IMR-90 (cell line): ENCODE measurements at regions not wholly inside any gene's neighbourhood (a gene's known extent, or its start where the extent isn't known, plus 50 kb on each side); places are given as distances from the start of the nearest gene placed in this dataset.

ENCODE experiments used
- ATAC-seq: fragments of 200-7000 bp; cut with Tn5 transposase; 2 replicates; pipeline ENCODE4 v1.9.1; 2020; ENCODE audit warnings: low read depth, mild to moderate bottlenecking, moderate library complexity
- BruUV-seq: library from RNA; stranded (reverse); fragments of 400-500 nt; replicated peaks from 2 replicates; lab custom pipeline; 2021; lab: Mats Ljungman, UMichigan
- CTCF ChIA-PET: fragments of 300-600 bp; formaldehyde crosslinking; extraction: SDS; loops from one replicate; lab custom pipeline; 2021; ENCODE audit warnings: antibody characterized with exemption; lab: Yijun Ruan, JAX
- POLR2A ChIA-PET: fragments of 300-600 bp; sonication (Branson Sonifier 250); formaldehyde crosslinking; loops from one replicate; lab custom pipeline; 2022; ENCODE audit warnings: antibody characterized with exemption; ENCODE audit not compliant: unreplicated experiment; lab: Charles Lee
- DNase-seq: peaks from one replicate; pipeline ENCODE4 v3.0.0; 2013
- H2AFZ ChIP-seq: replicated peaks from 2 replicates; pipeline ENCODE3; 2013; ENCODE audit warnings: low read length, mild to moderate bottlenecking; ENCODE audit not compliant: poor library complexity
- H2AK5ac ChIP-seq: 2 replicates; pipeline ENCODE4 v1.6.1; 2013; ENCODE audit warnings: low read depth, low read length, inconsistent platforms
- H2AK9ac ChIP-seq: replicated peaks from 2 replicates; pipeline ENCODE3; 2013; ENCODE audit warnings: mild to moderate bottlenecking, low read depth, low read length, moderate library complexity; ENCODE audit not compliant: poor library complexity
- H2BK120ac ChIP-seq: 2 replicates; pipeline ENCODE4 v1.6.1; 2013; ENCODE audit warnings: low read depth, low read length, inconsistent platforms
- H2BK15ac ChIP-seq: 3 replicates; pipeline ENCODE4 v1.6.1; 2013; ENCODE audit warnings: low read depth, low read length, inconsistent platforms
- H2BK20ac ChIP-seq: 2 replicates; pipeline ENCODE4 v1.6.1; 2013; ENCODE audit warnings: low read depth, mild to moderate bottlenecking, inconsistent platforms, low read length, moderate library complexity
- H2BK5ac ChIP-seq: 2 replicates; pipeline ENCODE4 v1.6.1; 2013; ENCODE audit warnings: mild to moderate bottlenecking, low read depth, low read length, inconsistent platforms; ENCODE audit not compliant: poor library complexity, severe bottlenecking
- H3K14ac ChIP-seq: replicated peaks from 2 replicates; pipeline ENCODE4 v1.6.1; 2013; ENCODE audit warnings: low read depth, low read length, inconsistent platforms
- H3K18ac ChIP-seq: 2 replicates; pipeline ENCODE4 v1.6.1; 2013; ENCODE audit warnings: low read depth, low read length, control low read depth
- H3K23ac ChIP-seq: 2 replicates; pipeline ENCODE4 v1.6.1; 2013; ENCODE audit warnings: low read depth, low read length, inconsistent platforms
- H3K27ac ChIP-seq: 2 replicates; pipeline ENCODE4 v1.5.1; 2013; ENCODE audit warnings: mild to moderate bottlenecking, control low read depth, low read length; ENCODE audit not compliant: insufficient read depth
- H3K27me3 ChIP-seq: 2 replicates; pipeline ENCODE4 v1.6.1; 2013; ENCODE audit warnings: low read length; ENCODE audit not compliant: control insufficient read depth, insufficient read depth
- H3K36me3 ChIP-seq: 2 replicates; pipeline ENCODE4 v1.6.1; 2013; ENCODE audit warnings: low read length, mixed read lengths; ENCODE audit not compliant: control insufficient read depth, insufficient read depth
- H3K4ac ChIP-seq: 2 replicates; pipeline ENCODE4 v1.6.1; 2013; ENCODE audit warnings: low read depth, low read length, inconsistent platforms
- H3K4me1 ChIP-seq: 2 replicates; pipeline ENCODE4 v1.6.1; 2013; ENCODE audit warnings: low read length, mixed read lengths; ENCODE audit not compliant: control insufficient read depth, insufficient read depth
- H3K4me2 ChIP-seq: 2 replicates; pipeline ENCODE4 v1.6.1; 2013; ENCODE audit warnings: low read depth, mild to moderate bottlenecking, control low read depth, low read length, moderate library complexity
- H3K4me3 ChIP-seq: 2 replicates; pipeline ENCODE4 v1.5.1; 2013; ENCODE audit warnings: low read depth, mild to moderate bottlenecking, control low read depth, low read length, moderate library complexity; ENCODE audit not compliant: insufficient read depth
- H3K56ac ChIP-seq: 2 replicates; pipeline ENCODE4 v1.6.1; 2013; ENCODE audit warnings: low read length, inconsistent platforms; ENCODE audit not compliant: insufficient read depth; ENCODE audit errors: extremely low read depth
- H3K79me1 ChIP-seq, 2 experiments: 2 replicates each; pipeline ENCODE4 v1.6.1; 2013; ENCODE audit warnings: low read length in 2 of 2, inconsistent platforms in 1 of 2, low read depth in 1 of 2
- H3K9ac ChIP-seq: 2 replicates; pipeline ENCODE4 v1.6.1; 2013; ENCODE audit warnings: low read depth, low read length, control low read depth
- H3K9me1 ChIP-seq: 2 replicates; pipeline ENCODE4 v1.6.1; 2013; ENCODE audit warnings: low read length, inconsistent platforms; ENCODE audit not compliant: insufficient read depth
- H3K9me3 ChIP-seq: 2 replicates; pipeline ENCODE4 v1.6.1; 2013; ENCODE audit warnings: low read length; ENCODE audit not compliant: control insufficient read depth, insufficient read depth
- H4K20me1 ChIP-seq: 2 replicates; pipeline ENCODE4 v1.6.1; 2013; ENCODE audit warnings: low read length, inconsistent platforms; ENCODE audit not compliant: insufficient read depth
- H4K5ac ChIP-seq: 2 replicates; pipeline ENCODE4 v1.6.1; 2013; ENCODE audit warnings: mild to moderate bottlenecking, low read depth, low read length, control low read depth
- H4K8ac ChIP-seq, 2 experiments: 2 replicates each; pipeline ENCODE4 v1.6.1; 2013; ENCODE audit warnings: low read depth in 2 of 2, low read length in 2 of 2, control low read depth in 1 of 2, inconsistent platforms in 1 of 2
- H4K91ac ChIP-seq: 2 replicates; pipeline ENCODE4 v1.6.1; 2013; ENCODE audit warnings: low read depth, low read length, inconsistent platforms; ENCODE audit not compliant: insufficient read depth
- BHLHE40 ChIP-seq: fragments of 150-350 bp; IDR thresholded peaks from 2 replicates; pipeline ENCODE4 v1.6.1; 2016; ENCODE audit warnings: mild to moderate bottlenecking, low read depth, low read length
- CTCF ChIP-seq: conservative IDR thresholded peaks from 2 replicates; pipeline ENCODE4 v1.5.1; 2012; ENCODE audit warnings: mild to moderate bottlenecking, low read depth, low read length, improper control_type of control experiment
- POLR2A ChIP-seq: IDR thresholded peaks from 2 replicates; pipeline ENCODE4 v1.6.1; 2012; ENCODE audit warnings: mild to moderate bottlenecking, low read depth, low read length
- RCOR1 ChIP-seq: IDR thresholded peaks from 2 replicates; pipeline ENCODE4 v1.6.1; 2012; ENCODE audit warnings: mild to moderate bottlenecking, low read length, improper control_type of control experiment; ENCODE audit not compliant: insufficient replicate concordance
- WGBS, 2 experiments: methylation state at CpG; one replicate each; pipeline versions ENCODE4 v1.1.5 to v1.1.7; 2013; ENCODE audit warnings: missing lambda C conversion rate in 2 of 2; ENCODE audit not compliant: insufficient read length in 1 of 2; ENCODE audit errors: extremely low coverage in 2 of 2; 5-methylcytosine and 5-hydroxymethylcytosine counted together
- dilution Hi-C: fragments of 300-500 bp; cut with HindIII; formaldehyde crosslinking; loops from one replicate; pipeline ENCODE4 v1.14.3; 2018; ENCODE audit warnings: low sequenced_read_pairs; ENCODE audit not compliant: unreplicated experiment
- in situ Hi-C: fragments of 300-500 bp; cut with MboI; formaldehyde crosslinking; loops from 3 replicates; pipeline ENCODE4 v1.14.3; 2019; ENCODE audit warnings: low sequenced_read_pairs, inconsistent platforms, mixed read lengths
- intact Hi-C: fragments of 100-400 bp; cut with micrococcal nuclease; formaldehyde crosslinking; loops from 2 replicates; pipeline ENCODE4 v1.10.0; 2022

GRCh38 chrX:56066016-56066415, 166.1 kb upstream of the KLF8 start:
- Histone ChIP-seq H2BK15ac (no peak overlapping the region), H3K4ac (no peak overlapping the region), H3K27ac (no peak overlapping the region), H2BK5ac (no peak overlapping the region), H4K20me1 (no peaks in the 10 kb centered on the region), H3K4me3 (no peak overlapping the region), H3K36me3 (no peaks in the 10 kb centered on the region), H2BK20ac (no peak overlapping the region), H3K4me1 (no peaks in the 10 kb centered on the region), H2BK120ac (no peak overlapping the region), H3K27me3 (no peaks in the 10 kb centered on the region), H3K79me1 (no peaks in the 10 kb centered on the region), H3K9me1 (no peaks in the 10 kb centered on the region), H3K14ac (no peak overlapping the region), H2AK9ac (no peak overlapping the region), H2AK5ac (no peak overlapping the region), H3K4me2 (no peak overlapping the region), H3K56ac (no peak overlapping the region), H4K91ac (no peak overlapping the region), H4K5ac (no peak overlapping the region), H4K8ac (no peak overlapping the region), H2AFZ (no peak overlapping the region), H3K23ac (no peak overlapping the region), H3K9ac (no peak overlapping the region), H3K18ac (no peak overlapping the region), H3K9me3 (peaks cover 18% of the 10 kb centered on the region)
- dilution Hi-C loops = no loop called here
- 60% methylated on average over 1 of the region's 2 CpGs; no CpG with 5 or more reads in 1 of the 2 experiments for WGBS, 2 experiments
- ATAC-seq (no peak), DNase-seq (no peak)
- BruUV-seq = no TSS peak
- ChIA-PET CTCF (interaction anchor here (0.5 kb wide), 1 partner anchor 1367 kb away, joined by 3 read pairs; no protein-coding TSS in a partner anchor), POLR2A (no interaction called here)
- TF ChIP-seq CTCF (no peak), POLR2A (no peak), RCOR1 (no peak), BHLHE40 (no peak)
- intact Hi-C loops = no loop called here
- in situ Hi-C loops = no loop called here
